A549 (cell line): ENCODE measurements at regions not wholly inside any gene's neighbourhood (a gene's known extent, or its start where the extent isn't known, plus 50 kb on each side); places are given as distances from the start of the nearest gene placed in this dataset.

Experiments
- ATAC-seq, 2 experiments: fragments of 200-7000 bp in 1 of 2; fragments of >200 bp in 1 of 2; cut with Nextera tagmentation in 1 of 2; cut with Tn5 transposase in 1 of 2; 3 replicates each; pipeline versions ENCODE4 v1.8.0 to v1.9.1; 2018 to 2020; ENCODE audit warnings: mild to moderate bottlenecking in 1 of 2, moderate library complexity in 1 of 2
- CTCF ChIA-PET: fragments of 300-600 bp; sonication (Branson Sonifier 250); formaldehyde crosslinking; extraction: SDS; loops from one replicate; lab custom pipeline; 2021; ENCODE audit warnings: antibody characterized with exemption, inconsistent platforms; lab: Yijun Ruan, JAX
- POLR2A ChIA-PET: fragments of 350-600 bp; formaldehyde crosslinking; extraction: SDS; loops from one replicate; lab custom pipeline; 2021; ENCODE audit warnings: antibody characterized with exemption, inconsistent platforms; lab: Yijun Ruan, JAX
- DNase-seq, 2 experiments: peaks; one replicate each; pipeline versions ENCODE4 v3.0.0 to v3.0.0-alpha.2; 2011 to 2016; ENCODE audit warnings: low read depth in 1 of 2, low spot score in 1 of 2
- FAIRE-seq: peaks from 2 replicates; lab custom pipeline; 2011; peaks lifted over from hg19 to GRCh38; lab: Jason Lieb, UNC
- H3K27ac ChIP-seq, 2 experiments: fragments of >200 bp; sonication (Bioruptor Twin); formaldehyde crosslinking; 3 replicates each; pipeline ENCODE4 v1.5.1; 2016 to 2017
- H3K4me1 ChIP-seq: fragments of >200 bp; sonication (Bioruptor Twin); formaldehyde crosslinking; 3 replicates; pipeline ENCODE4 v1.6.1; 2016
- H3K4me2 ChIP-seq: fragments of >200 bp; sonication (Bioruptor Twin); formaldehyde crosslinking; 3 replicates; pipeline ENCODE4 v1.6.1; 2016
- H3K4me3 ChIP-seq: fragments of >200 bp; sonication (Bioruptor Twin); formaldehyde crosslinking; 3 replicates; pipeline ENCODE4 v1.5.1; 2016
- H3K9me3 ChIP-seq: fragments of >200 bp; sonication (Bioruptor Twin); formaldehyde crosslinking; 3 replicates; pipeline ENCODE4 v1.6.1; 2016
- BHLHE40 ChIP-seq: IDR thresholded peaks from 2 replicates; pipeline ENCODE4 v1.6.1; 2012; ENCODE audit warnings: low read depth, low read length, inconsistent platforms
- CHD2 ChIP-seq: fragments of 150-350 bp; IDR thresholded peaks from 2 replicates; pipeline ENCODE4 v1.6.1; 2014; ENCODE audit warnings: low read length; ENCODE audit not compliant: partially characterized antibody
- EHF ChIP-seq: fragments of 250-450 bp; sonication (Bioruptor Pico); IDR thresholded peaks from 2 replicates; pipeline ENCODE4 v1.5.0; 2020; ENCODE audit warnings: mild to moderate bottlenecking
- JUN ChIP-seq, 2 experiments: fragments of >200 bp; sonication (Bioruptor Twin); formaldehyde crosslinking; IDR thresholded peaks; 2 replicates in 1 of 2; 3 replicates in 1 of 2; pipeline ENCODE4 v1.6.1; 2016 to 2017
- JUNB ChIP-seq: fragments of >200 bp; sonication (Bioruptor Twin); formaldehyde crosslinking; IDR thresholded peaks from 2 replicates; pipeline ENCODE4 v1.6.1; 2016
- KDM1A ChIP-seq: fragments of 200-600 bp; sonication (generic); IDR thresholded peaks from 2 replicates; pipeline ENCODE4 v1.6.1; 2016; ENCODE audit warnings: low read depth, mild to moderate bottlenecking
- MAFK ChIP-seq: fragments of 450-650 bp; IDR thresholded peaks from 2 replicates; pipeline ENCODE4 v1.6.1; 2014; ENCODE audit not compliant: partially characterized antibody
- NFE2L2 ChIP-seq: fragments of 150-350 bp; conservative IDR thresholded peaks from 2 replicates; pipeline ENCODE4 v1.6.1; 2014; ENCODE audit warnings: low read length
- NR3C1 ChIP-seq: fragments of >200 bp; sonication (Bioruptor Twin); formaldehyde crosslinking; IDR thresholded peaks from 3 replicates; pipeline ENCODE4 v1.6.1; 2017
- RCOR1 ChIP-seq: fragments of 150-350 bp; IDR thresholded peaks from 2 replicates; pipeline ENCODE4 v1.6.1; 2014; ENCODE audit warnings: antibody characterized with exemption, low read length, low read depth
- REST ChIP-seq: fragments of 200-600 bp; sonication (generic); IDR thresholded peaks from 2 replicates; pipeline ENCODE4 v1.6.1; 2016; ENCODE audit warnings: antibody characterized with exemption, mild to moderate bottlenecking, moderate library complexity
- RFX5 ChIP-seq: fragments of 450-650 bp; IDR thresholded peaks from 2 replicates; pipeline ENCODE4 v1.7.1; 2014; ENCODE audit warnings: antibody characterized with exemption, mild to moderate bottlenecking, moderate library complexity
- TP53 ChIP-seq: fragments of 250-450 bp; sonication (Bioruptor Pico); IDR thresholded peaks from 2 replicates; pipeline ENCODE4 v1.5.0; 2021; ENCODE audit warnings: mild to moderate bottlenecking, moderate library complexity
- WGBS: methylation state at CpG from one replicate; pipeline ENCODE4 v1.1.6; 2017; ENCODE audit errors: missing lambda C conversion rate; 5-methylcytosine and 5-hydroxymethylcytosine counted together
- TF ChIP-seq, protein P1 (sequence below): fragments of >200 bp; sonication (Bioruptor Twin); formaldehyde crosslinking; IDR thresholded peaks from 2 replicates; pipeline ENCODE4 v1.6.1; 2016
- TF ChIP-seq, protein P2 (sequence below): IDR thresholded peaks from 2 replicates; pipeline ENCODE4 v1.6.1; 2012
- TF ChIP-seq, protein P3 (sequence below): fragments of >200 bp; sonication (Bioruptor Twin); formaldehyde crosslinking; IDR thresholded peaks from 3 replicates; pipeline ENCODE4 v1.5.1; 2016

- TF ChIP-seq REST (no peak), EHF (CRISPR knock-in tag) (no peak), NR3C1 (no peak)
These were observed 469.9 kb upstream of the IRAK1BP1 start (continued) for GRCh38 chr6:78397499-78397898.

- no peaks in the 10 kb centered on the region for H3K4me1 ChIP-seq
- H3K4me3 ChIP-seq, result no peak overlapping the region
- CTCF ChIA-PET, result no interaction called here
- WGBS, result 16% methylated on average over 2 of the region's 2 CpGs
- ATAC-seq, result no peak
- no peak overlapping the region for H3K27ac ChIP-seq
- POLR2A ChIA-PET, result no interaction called here
- no peaks in the 10 kb centered on the region for H3K9me3 ChIP-seq
- no peak for FAIRE-seq
- no peak for DNase-seq
- H3K4me2 ChIP-seq, result no peak overlapping the region
- TF ChIP-seq KDM1A, result no peak
These were observed 469.1 kb upstream of the IRAK1BP1 start for GRCh38 chr6:78398292-78398691.

DNA sequence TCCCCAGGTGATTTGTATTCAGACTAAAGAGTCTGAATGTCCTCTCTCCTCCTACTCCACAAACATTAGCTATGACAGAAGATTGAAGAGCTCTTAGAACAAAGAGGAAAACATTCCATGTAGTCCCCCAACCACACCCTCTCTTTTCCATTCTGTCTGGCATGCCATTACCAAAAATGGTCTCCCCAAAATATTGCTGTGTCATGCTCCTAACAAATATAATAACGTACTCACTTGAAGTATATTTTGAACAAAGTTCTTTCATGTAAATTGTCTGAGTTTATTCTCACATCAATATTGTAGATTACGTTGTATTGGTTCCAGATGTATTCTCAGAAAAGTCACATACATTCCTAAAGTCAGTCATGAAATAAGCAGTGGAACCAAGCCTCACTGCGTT, 467.3 kb upstream of the IRAK1BP1 start:
- CTCF ChIA-PET, result no interaction called here
- ATAC-seq (no peak), FAIRE-seq (no peak), DNase-seq (no peak)
- TF ChIP-seq MAFK, result peak; percentile 42
- TF ChIP-seq TP53, result no peak
- TF ChIP-seq NFE2L2, result 0 out of 2 replicates have a peak, but pooled peaks have one; percentile 19
- Histone ChIP-seq H3K4me3 (no peak overlapping the region), H3K4me2 (no peak overlapping the region), H3K27ac (no peak overlapping the region), H3K9me3 (no peaks in the 10 kb centered on the region), H3K4me1 (no peaks in the 10 kb centered on the region)
- 33% methylated on average over 3 of the region's 3 CpGs for WGBS
- POLR2A ChIA-PET, result no interaction called here

DNA sequence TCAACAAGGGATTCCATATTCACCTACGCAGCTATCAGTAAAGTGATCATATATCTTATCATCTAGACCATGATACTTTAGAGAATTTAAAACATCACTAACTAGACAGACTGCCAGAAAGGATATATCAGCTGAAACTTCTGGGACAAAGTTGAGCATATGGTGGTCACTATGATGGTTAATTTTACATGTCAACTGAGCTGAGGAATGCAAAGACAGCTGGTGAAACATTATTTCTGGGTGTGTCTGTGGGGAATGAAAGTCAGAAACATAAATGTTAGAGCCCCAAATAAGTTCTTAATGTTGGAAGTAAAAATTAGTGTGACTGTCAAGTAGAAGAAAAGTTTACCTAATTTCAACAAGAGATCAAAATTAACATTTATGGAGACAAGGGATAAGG, 440.0 kb upstream of the IRAK1BP1 start:
- ATAC-seq, result no peak
- H3K4me1 ChIP-seq, result no peaks in the 10 kb centered on the region
- no peak for FAIRE-seq
- DNase-seq, result no peak
- POLR2A ChIA-PET, result no interaction called here
- H3K9me3 ChIP-seq, result no peaks in the 10 kb centered on the region
- no peak for TF ChIP-seq JUNB
- TF ChIP-seq, protein P1, sequence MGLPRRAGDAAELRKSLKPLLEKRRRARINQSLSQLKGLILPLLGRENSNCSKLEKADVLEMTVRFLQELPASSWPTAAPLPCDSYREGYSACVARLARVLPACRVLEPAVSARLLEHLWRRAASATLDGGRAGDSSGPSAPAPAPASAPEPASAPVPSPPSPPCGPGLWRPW, result no peak
- TF ChIP-seq RCOR1, result no peak
- TF ChIP-seq RFX5, result no peak
- TF ChIP-seq, protein P2, sequence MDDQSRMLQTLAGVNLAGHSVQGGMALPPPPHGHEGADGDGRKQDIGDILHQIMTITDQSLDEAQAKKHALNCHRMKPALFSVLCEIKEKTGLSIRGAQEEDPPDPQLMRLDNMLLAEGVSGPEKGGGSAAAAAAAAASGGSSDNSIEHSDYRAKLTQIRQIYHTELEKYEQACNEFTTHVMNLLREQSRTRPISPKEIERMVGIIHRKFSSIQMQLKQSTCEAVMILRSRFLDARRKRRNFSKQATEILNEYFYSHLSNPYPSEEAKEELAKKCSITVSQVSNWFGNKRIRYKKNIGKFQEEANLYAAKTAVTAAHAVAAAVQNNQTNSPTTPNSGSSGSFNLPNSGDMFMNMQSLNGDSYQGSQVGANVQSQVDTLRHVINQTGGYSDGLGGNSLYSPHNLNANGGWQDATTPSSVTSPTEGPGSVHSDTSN, result no peak
- TF ChIP-seq BHLHE40, result no peak
- TF ChIP-seq JUN (IDR thresholded peaks at IDR 0.05), result no peak
- no peak for TF ChIP-seq CHD2
- TF ChIP-seq, protein P3, sequence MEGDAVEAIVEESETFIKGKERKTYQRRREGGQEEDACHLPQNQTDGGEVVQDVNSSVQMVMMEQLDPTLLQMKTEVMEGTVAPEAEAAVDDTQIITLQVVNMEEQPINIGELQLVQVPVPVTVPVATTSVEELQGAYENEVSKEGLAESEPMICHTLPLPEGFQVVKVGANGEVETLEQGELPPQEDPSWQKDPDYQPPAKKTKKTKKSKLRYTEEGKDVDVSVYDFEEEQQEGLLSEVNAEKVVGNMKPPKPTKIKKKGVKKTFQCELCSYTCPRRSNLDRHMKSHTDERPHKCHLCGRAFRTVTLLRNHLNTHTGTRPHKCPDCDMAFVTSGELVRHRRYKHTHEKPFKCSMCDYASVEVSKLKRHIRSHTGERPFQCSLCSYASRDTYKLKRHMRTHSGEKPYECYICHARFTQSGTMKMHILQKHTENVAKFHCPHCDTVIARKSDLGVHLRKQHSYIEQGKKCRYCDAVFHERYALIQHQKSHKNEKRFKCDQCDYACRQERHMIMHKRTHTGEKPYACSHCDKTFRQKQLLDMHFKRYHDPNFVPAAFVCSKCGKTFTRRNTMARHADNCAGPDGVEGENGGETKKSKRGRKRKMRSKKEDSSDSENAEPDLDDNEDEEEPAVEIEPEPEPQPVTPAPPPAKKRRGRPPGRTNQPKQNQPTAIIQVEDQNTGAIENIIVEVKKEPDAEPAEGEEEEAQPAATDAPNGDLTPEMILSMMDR, result no peak
- TF ChIP-seq KDM1A, result no peak
- H3K27ac ChIP-seq, result no peak overlapping the region
- H3K4me2 ChIP-seq, result no peak overlapping the region
- WGBS, result 86% methylated on average over 1 of the region's 1 CpG
- no peak overlapping the region for H3K4me3 ChIP-seq
- CTCF ChIA-PET, result no interaction called here
